HEK293T (cell line): ENCODE measurements at regions not wholly inside any gene's neighbourhood (a gene's known extent, or its start where the extent isn't known, plus 50 kb on each side); places are given as distances from the start of the nearest gene placed in this dataset.

Experiments used
- BHLHE40 ChIP-seq: fragments of 450-650 bp; IDR thresholded peaks from 2 replicates; pipeline ENCODE4 v1.6.1; 2016; ENCODE audit warnings: mild to moderate bottlenecking, moderate library complexity, borderline replicate concordance
- ELF4 ChIP-seq: fragments of 450-650 bp; IDR thresholded peaks from 2 replicates; pipeline ENCODE4 v1.6.1; 2017; ENCODE audit warnings: antibody characterized with exemption
- FOXA1 ChIP-seq: fragments of 450-650 bp; IDR thresholded peaks from 2 replicates; pipeline ENCODE4 v1.6.1; 2016; ENCODE audit warnings: mild to moderate bottlenecking
- FOXK2 ChIP-seq: fragments of 450-650 bp; IDR thresholded peaks from 2 replicates; pipeline ENCODE4 v1.6.1; 2016; ENCODE audit warnings: mild to moderate bottlenecking
- FOXM1 ChIP-seq: fragments of 450-650 bp; IDR thresholded peaks from 2 replicates; pipeline ENCODE4 v1.6.1; 2017; ENCODE audit warnings: mild to moderate bottlenecking, borderline replicate concordance
- HDGF ChIP-seq: fragments of 450-650 bp; IDR thresholded peaks from 2 replicates; pipeline ENCODE4 v1.6.1; 2017; ENCODE audit warnings: antibody characterized with exemption, borderline replicate concordance
- L3MBTL2 ChIP-seq: fragments of 450-650 bp; conservative IDR thresholded peaks from 2 replicates; pipeline ENCODE4 v1.6.1; 2016; ENCODE audit warnings: mild to moderate bottlenecking
- LEF1 ChIP-seq: fragments of 450-650 bp; IDR thresholded peaks from 2 replicates; pipeline ENCODE4 v1.6.1; 2017; ENCODE audit warnings: mild to moderate bottlenecking, borderline replicate concordance
- NFRKB ChIP-seq: fragments of 450-650 bp; IDR thresholded peaks from 2 replicates; pipeline ENCODE4 v1.6.1; 2016; ENCODE audit warnings: mild to moderate bottlenecking, moderate library complexity
- SP1 ChIP-seq: fragments of 450-650 bp; IDR thresholded peaks from 2 replicates; pipeline ENCODE4 v1.6.1; 2017
- SUZ12 ChIP-seq: fragments of 450-650 bp; IDR thresholded peaks from 2 replicates; pipeline ENCODE4 v1.6.1; 2016; ENCODE audit warnings: mild to moderate bottlenecking
- TARDBP ChIP-seq: fragments of 450-650 bp; IDR thresholded peaks from 2 replicates; pipeline ENCODE4 v1.6.1; 2016
- ZNF384 ChIP-seq: fragments of 450-650 bp; IDR thresholded peaks from 2 replicates; pipeline ENCODE4 v1.6.1; 2016
- TF ChIP-seq, protein P1 (sequence below): fragments of 450-650 bp; IDR thresholded peaks from 2 replicates; pipeline ENCODE4 v1.6.1; 2016

DNA sequence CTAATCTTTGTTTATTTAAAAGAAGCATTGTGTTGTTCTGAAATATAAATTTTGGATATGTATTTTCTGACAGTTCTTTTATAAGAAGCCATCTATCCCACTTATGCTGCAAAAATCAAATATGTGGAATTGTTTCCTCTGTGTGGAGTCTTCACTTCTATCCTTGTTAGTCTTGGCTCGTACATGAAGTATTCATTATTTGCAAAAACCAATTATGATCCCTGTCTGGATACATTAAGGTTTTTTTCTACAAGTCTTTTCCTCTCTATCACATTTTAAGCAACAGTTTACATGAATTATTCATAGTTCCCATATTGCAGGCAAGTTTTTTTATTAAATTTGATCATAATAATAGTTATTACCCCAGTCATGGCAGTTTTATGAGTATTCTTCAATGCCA lies 490.8 kb upstream of the GJE1 start:
- no peak for TF ChIP-seq SP1
- no peak for TF ChIP-seq BHLHE40
- no peak for TF ChIP-seq NFRKB
- TF ChIP-seq SUZ12, result no peak
- TF ChIP-seq LEF1, result no peak
- no peak for TF ChIP-seq FOXA1
- TF ChIP-seq ZNF384, result no peak
- TF ChIP-seq TARDBP, result no peak
- TF ChIP-seq, protein P1, sequence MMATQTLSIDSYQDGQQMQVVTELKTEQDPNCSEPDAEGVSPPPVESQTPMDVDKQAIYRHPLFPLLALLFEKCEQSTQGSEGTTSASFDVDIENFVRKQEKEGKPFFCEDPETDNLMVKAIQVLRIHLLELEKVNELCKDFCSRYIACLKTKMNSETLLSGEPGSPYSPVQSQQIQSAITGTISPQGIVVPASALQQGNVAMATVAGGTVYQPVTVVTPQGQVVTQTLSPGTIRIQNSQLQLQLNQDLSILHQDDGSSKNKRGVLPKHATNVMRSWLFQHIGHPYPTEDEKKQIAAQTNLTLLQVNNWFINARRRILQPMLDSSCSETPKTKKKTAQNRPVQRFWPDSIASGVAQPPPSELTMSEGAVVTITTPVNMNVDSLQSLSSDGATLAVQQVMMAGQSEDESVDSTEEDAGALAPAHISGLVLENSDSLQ, result no peak
- TF ChIP-seq FOXM1, result no peak
- TF ChIP-seq FOXK2, result no peak
- TF ChIP-seq HDGF, result no peak
- no peak for TF ChIP-seq L3MBTL2
- no peak for TF ChIP-seq ELF4
